C4-2B (cell line): ENCODE measurements at regions not wholly inside any gene's neighbourhood (a gene's known extent, or its start where the extent isn't known, plus 50 kb on each side); places are given as distances from the start of the nearest gene placed in this dataset.

ENCODE experiments used
- ZFX ChIP-seq: fragments of 450-650 bp; IDR thresholded peaks from 2 replicates; pipeline ENCODE4 v1.6.1; 2017
- TF ChIP-seq, protein P1 (sequence below): fragments of 450-650 bp; conservative IDR thresholded peaks from 2 replicates; pipeline ENCODE4 v1.5.1; 2017; ENCODE audit warnings: mild to moderate bottlenecking

GRCh38 chrX:110966839-110967238 is 129.2 kb upstream of the PAK3 start:
- TF ChIP-seq, protein P1, sequence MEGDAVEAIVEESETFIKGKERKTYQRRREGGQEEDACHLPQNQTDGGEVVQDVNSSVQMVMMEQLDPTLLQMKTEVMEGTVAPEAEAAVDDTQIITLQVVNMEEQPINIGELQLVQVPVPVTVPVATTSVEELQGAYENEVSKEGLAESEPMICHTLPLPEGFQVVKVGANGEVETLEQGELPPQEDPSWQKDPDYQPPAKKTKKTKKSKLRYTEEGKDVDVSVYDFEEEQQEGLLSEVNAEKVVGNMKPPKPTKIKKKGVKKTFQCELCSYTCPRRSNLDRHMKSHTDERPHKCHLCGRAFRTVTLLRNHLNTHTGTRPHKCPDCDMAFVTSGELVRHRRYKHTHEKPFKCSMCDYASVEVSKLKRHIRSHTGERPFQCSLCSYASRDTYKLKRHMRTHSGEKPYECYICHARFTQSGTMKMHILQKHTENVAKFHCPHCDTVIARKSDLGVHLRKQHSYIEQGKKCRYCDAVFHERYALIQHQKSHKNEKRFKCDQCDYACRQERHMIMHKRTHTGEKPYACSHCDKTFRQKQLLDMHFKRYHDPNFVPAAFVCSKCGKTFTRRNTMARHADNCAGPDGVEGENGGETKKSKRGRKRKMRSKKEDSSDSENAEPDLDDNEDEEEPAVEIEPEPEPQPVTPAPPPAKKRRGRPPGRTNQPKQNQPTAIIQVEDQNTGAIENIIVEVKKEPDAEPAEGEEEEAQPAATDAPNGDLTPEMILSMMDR, result no peak
- TF ChIP-seq ZFX, result no peak
